ENCODE measurements at regions not wholly inside any gene's neighbourhood (a gene's known extent, or its start where the extent isn't known, plus 50 kb on each side); places are given as distances from the start of the nearest gene placed in this dataset.
"Not testable (repeated sequence)": the region's sequence is repeated elsewhere in the genome, so short reads cannot be mapped to it uniquely, and the experiment has no call there.

DNA sequence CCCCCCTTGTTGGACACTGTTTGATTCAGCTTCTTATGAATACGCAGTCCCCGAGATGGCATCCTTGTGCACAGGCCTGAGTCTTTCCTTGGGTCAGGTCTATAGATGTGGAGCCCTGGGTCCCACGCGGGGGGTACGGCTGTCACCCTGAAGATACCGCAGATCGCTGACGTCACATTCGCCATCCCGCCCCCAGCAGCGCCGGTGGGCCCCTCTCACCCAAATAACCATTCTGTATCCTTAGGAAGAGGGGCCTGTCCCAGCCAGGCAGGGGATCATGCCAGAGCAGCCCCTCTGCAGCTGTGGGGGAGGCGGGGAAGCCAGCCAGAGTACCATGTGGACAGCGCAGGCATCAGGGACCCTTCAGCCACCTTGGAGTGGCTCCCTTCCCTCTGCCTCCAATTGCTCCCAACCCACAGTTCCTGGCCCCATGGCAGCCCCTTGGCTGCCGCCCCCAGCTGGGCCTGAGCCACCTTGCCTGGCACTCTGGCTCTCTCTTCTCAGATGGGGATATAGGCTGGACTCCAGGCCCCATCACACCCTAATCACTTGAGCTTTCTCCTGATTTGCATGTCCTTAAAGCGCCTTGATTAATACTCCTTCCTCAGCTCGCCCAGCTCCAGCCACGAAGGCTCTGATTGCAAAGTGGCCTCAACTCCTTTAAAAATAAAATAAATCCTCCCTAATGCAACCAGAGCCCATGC is 189.8 kb downstream of the C9orf50 start:
- DNase-seq, result no peak

- DNase-seq, result no peak
These were observed 191.9 kb downstream of the C9orf50 start for GRCh38 chr9:129428864-129429577.

GRCh38 chr9:129427149-129427548 is 193.8 kb downstream of the C9orf50 start:
- DNase-seq, result no peak

DNA sequence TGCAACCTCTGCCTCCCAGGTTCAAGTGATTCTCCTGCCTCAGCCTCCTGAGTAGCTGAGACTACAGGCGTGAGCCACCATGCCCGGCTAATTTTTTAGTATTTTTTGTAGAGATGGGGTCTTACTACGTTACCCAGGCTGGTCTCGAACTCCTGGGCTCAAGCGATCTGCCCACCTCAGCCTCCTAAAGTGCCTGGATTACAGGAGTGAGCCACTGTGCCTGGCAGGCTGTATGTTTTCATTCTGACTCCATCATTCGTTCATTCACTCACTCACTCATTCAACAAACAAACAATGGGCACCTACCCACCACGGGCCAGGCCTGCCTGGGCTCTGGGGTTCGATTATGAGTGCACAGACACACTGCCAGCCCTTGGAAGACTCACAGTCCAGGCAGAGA is 197.1 kb downstream of the C9orf50 start:
- DNase-seq, result not testable (repeated sequence)

DNA sequence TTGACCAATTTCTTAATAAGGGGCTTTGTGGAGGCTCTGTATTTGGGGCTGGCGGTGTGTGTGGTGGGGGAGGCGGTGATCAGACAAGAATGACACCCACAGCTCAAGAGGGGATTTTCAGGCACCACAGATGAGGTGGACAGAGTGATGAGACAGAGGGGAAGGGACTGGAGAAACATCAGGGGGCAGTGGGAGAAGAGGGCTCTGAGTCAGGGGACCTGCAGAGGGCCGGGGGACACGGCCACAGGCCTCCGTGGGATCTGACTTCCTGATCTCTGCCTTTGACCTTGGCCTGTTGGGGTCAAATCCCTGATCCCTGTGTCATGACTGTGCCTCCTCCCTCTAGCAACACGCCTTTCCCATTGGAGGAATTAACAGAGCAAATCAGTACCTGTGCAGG is 197.7 kb downstream of the C9orf50 start:
- no peak for DNase-seq

GRCh38 chr9:129422843-129423192 is 198.1 kb downstream of the C9orf50 start:
- no peak for DNase-seq

GRCh38 chr9:129422032-129422842 is 198.7 kb downstream of the C9orf50 start:
- DNase-seq, result no peak

DNA sequence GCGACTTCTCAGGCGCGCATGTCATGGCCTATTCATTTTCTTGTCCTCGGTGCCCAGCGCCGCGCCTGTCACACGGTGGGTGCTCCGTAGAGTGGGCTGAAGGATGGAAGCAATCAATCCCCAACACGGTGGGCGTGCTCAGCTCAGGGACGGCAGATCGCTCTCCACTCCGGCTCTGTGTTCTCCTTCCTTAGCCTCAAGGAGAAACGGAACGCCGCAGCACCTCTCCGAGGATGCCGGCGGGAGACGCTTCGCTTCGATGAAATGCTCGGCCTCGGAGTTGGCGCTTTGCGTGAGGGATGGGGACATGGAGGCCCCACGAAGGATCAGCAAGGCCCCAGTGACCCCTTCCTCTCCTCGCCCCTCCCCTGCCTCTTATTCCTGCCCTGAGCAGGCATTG is 199.5 kb downstream of the C9orf50 start:
- no peak for DNase-seq

DNA sequence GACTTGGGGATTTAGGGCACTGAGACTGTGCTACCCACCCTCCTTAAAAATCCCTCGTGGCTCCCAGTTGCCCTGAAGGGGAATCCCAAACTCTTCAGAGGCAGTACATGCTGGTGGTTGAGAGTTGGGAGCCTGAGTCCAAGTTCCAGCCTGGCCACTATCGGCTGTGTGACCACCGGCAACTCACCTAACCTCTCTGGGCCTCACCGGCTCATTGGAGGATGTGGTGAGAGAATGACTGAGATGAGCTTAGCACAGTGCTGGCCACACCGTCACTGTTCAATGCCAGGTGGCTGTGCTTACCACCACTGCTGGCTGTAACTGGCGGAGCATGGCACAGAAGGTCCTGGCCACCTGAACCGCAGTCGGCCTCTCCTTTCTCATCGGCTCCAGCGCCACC is 200.2 kb downstream of the C9orf50 start:
- DNase-seq, result no peak

- DNase-seq, result no peak
These were observed 201.5 kb downstream of the C9orf50 start for GRCh38 chr9:129419382-129419899.

GRCh38 chr9:129418451-129418850 is 202.4 kb downstream of the C9orf50 start:
- DNase-seq, result no peak

DNA sequence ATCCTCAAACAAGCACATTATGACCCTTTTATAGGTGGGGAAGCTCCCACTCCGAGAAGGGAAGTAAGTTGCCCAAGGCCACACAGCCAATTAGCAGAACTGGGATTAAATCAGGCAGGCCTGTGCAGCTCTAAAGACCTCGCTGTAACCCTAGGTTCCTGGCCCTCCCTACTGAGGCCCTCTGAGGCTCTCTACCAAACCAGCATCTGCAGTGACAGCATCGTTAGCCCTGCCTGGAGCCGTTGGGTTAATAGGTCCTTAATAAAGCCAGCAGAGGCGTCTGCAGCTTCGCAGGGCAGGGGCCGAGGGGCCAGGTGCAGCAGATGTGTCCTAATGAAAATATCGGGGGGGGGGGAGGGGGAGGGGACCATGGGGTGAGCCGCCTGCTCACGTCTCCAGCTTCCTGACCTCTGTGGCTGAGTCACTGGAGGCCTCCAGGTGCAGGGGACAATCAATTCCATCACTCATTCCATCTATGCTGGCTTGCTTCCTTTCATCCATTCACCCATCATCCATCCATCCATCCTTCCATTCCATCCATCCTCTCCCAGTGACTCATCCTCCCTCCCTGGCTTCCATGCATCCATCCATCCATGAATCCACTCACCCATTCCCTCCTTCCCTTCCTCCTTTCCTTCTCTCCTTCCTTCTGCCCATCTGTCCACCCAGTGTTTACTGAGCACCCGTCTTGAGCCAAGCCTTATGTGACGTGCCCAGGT is 203.9 kb downstream of the C9orf50 start:
- DNase-seq, result no peak

DNA sequence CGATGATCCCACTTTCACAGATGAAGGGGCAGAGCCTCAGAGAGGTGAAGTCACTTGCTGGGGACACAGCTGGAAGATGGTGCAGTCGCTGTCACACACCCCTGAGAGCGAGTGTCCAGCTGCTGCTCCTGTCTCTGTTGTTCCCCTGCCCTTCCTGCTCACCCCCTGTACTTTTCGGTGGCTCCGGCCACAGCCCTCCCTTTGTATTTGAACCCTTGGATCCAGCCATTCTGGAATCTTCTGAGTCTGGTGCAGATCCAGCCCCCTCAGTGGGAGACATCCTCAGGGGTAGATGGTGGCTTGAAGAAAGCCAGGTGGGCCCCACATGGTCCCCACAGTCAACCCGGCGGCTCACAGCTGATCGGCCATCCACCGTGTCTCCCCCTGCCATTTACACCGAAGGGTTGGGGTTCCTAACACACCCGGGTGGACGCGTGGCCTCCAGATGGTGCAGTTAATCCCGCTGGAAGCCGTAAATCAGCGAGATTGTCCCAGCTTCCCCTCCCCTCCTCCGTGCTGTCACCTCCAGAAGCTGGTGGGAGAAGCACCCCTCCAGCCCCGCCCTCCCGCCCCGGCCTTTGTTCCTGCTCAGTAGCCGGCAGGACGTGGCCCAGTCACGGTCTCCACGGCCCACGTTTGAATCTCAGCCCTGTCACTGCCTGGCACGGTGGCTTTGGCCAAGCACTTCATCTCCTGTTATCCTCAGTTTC is 204.8 kb downstream of the C9orf50 start:
- DNase-seq, result no peak

GRCh38 chr9:129414993-129415941 is 205.6 kb downstream of the C9orf50 start:
- DNase-seq, result no peak

- DNase-seq, result peak; percentile 40
These were observed 206.4 kb downstream of the C9orf50 start for GRCh38 chr9:129414377-129414992.

DNA sequence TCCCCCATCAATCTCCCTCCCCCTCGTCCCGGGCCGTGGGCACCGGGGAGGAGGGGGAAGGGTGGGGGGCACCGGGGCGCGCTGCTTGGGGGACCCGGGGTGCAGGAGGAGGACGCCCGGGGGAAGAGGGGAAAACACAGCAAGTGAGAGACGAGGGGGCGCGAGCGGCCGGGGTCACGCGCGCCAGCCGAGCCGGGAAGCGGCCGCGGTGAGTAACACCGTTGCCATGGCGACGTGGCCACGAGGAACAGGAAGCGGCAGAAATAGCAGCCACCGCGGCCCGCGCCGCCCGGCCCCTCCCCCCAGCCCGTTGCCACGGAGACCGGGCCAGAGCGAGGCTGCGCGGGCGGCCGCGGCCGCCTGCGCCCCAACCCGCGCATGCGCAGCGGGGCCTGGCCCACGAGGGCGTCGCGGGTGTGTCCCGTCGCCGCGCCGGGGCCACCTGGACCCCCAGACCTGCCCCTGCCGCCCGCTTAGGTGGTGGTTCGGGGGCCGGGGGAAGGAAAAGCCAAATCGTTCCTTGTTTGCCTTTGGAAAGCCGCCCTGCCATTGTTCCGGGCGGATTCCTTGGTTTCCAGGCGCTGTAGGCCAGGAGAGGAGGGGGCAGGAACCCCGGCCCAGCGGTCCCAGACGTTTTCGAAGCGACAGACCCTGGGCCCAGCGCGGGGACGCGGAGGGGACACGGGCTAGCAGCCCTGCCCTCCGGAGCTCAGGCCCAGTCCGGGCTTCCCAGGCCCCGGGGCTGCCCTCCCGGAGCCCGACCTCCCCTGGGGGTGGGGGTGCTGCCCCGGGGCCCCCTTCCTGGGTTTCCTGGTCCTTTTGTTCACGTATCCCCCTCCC is 207.1 kb downstream of the C9orf50 start:
- peak; percentile 97 for DNase-seq

DNA sequence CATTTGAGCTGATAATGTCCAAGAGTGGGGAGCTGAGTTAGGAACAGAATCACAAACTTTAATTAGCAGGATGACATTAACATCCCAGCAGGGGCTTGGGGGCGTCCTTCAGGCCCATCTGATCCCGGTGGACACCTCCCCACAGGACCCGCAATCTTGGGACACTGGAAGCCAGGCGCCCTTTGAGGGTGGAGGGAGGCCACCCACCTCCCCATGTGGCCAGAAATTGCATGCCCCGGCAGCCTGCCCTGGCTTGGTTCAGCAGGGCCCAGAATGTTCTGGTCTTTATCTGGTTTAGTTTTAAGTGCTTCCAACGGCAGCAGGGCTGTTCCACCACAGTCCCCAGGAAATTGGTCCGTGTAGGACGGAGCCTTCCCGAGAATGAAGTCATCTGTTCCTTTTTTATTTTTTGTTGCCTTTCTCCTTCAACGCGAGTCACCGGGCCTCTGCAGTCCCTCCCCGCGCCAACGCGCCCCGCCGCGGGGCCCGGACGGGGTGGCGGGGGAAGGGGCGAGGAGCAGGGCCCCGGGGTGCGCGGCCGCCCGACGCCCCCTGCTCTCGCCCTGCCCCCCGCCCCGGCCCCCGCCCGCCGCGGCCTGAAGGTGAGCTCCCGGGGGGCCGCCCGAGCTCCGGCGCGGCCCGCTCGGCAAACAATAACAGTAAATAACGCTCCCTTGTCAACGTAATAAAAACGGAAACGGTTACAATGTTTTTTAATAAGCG is 207.9 kb downstream of the C9orf50 start:
- DNase-seq, result no peak

DNA sequence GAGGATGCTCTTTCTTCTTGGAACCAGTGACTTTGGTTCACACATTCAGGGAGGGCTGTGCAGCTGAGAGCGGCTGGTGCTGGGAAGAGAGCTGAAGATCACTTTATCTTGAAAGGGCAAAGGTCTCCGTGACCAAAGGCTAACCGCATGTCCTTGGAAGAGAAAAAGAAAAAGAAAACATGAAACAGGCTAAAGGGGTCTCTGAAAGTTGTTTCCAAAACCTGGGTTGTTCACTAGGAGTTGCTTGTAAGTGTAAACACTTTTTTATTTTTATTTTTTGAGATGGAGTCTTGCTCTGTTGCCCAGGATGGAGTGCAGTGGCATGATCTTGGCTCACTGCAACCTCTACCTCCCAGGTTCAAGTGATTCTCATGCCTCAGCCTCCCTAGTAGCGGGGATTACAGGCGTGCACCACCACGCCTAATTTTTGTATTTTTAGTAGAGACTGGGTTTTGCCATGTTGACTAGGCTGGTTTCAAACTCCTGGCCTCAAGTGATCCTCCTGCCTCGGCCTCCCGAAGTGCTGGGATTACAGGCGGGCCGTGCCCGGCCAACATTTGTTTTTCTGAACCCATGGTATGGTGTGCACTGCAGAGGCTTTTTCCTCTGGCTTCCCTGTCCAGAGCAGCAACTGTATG is 208.6 kb downstream of the C9orf50 start:
- not testable (repeated sequence) for DNase-seq
